Amniotic epithelial cell (primary cell): ENCODE measurements at regions not wholly inside any gene's neighbourhood (a gene's known extent, or its start where the extent isn't known, plus 50 kb on each side); places are given as distances from the start of the nearest gene placed in this dataset.

Source experiments
- DNase-seq: peaks from one replicate; pipeline ENCODE4 v3.0.0-alpha.2; 2010; ENCODE audit warnings: low read depth

GRCh38 chr18:1954583-1955312 lies 616.6 kb downstream of the METTL4 start:
- no peak for DNase-seq

- DNase-seq = no peak
Measured at GRCh38 chr18:1958798-1959197, 612.5 kb downstream of the METTL4 start.

- DNase-seq = no peak
Measured at GRCh38 chr18:1965016-1965415, 606.3 kb downstream of the METTL4 start.

- DNase-seq = no peak
Measured at GRCh38 chr18:1965541-1965940, 605.8 kb downstream of the METTL4 start.

- no peak for DNase-seq
Measured at GRCh38 chr18:1968801-1969498, 602.4 kb downstream of the METTL4 start.

GRCh38 chr18:1976484-1976883 lies 594.8 kb downstream of the METTL4 start:
- DNase-seq = no peak

GRCh38 chr18:1982056-1982455 lies 589.2 kb downstream of the METTL4 start:
- no peak for DNase-seq

GRCh38 chr18:1983746-1984515 lies 587.4 kb downstream of the METTL4 start:
- DNase-seq = no peak

GRCh38 chr18:1993866-1994265 lies 577.4 kb downstream of the METTL4 start:
- DNase-seq = no peak

GRCh38 chr18:1994471-1994870 lies 576.8 kb downstream of the METTL4 start:
- no peak for DNase-seq

- DNase-seq = no peak
Measured at GRCh38 chr18:1995041-1995612, 576.2 kb downstream of the METTL4 start.

- DNase-seq = no peak
Measured at GRCh38 chr18:1998121-1998520, 573.2 kb downstream of the METTL4 start.

- no peak for DNase-seq
Measured at GRCh38 chr18:1999387-1999786, 571.9 kb downstream of the METTL4 start.

GRCh38 chr18:2002151-2002550 lies 569.2 kb downstream of the METTL4 start:
- no peak for DNase-seq

GRCh38 chr18:2002604-2003003 lies 568.7 kb downstream of the METTL4 start:
- no peak for DNase-seq

GRCh38 chr18:2009942-2010697 lies 561.2 kb downstream of the METTL4 start:
- DNase-seq = no peak

GRCh38 chr18:2027016-2027415 lies 544.3 kb downstream of the METTL4 start:
- no peak for DNase-seq

GRCh38 chr18:2027756-2028155 lies 543.5 kb downstream of the METTL4 start:
- DNase-seq = no peak

GRCh38 chr18:2028986-2029385 lies 542.3 kb downstream of the METTL4 start:
- no peak for DNase-seq

- DNase-seq = no peak
Measured at GRCh38 chr18:2030647-2031046, 540.7 kb downstream of the METTL4 start.

GRCh38 chr18:2032036-2032435 lies 539.3 kb downstream of the METTL4 start:
- DNase-seq = no peak

- no peak for DNase-seq
Measured at GRCh38 chr18:2035056-2035455, 536.2 kb downstream of the METTL4 start.
